Panc1 (cell line): ENCODE measurements at regions not wholly inside any gene's neighbourhood (a gene's known extent, or its start where the extent isn't known, plus 50 kb on each side); places are given as distances from the start of the nearest gene placed in this dataset.
"Not testable (repeated sequence)": the region's sequence is repeated elsewhere in the genome, so short reads cannot be mapped to it uniquely, and the experiment has no call there.

Experiments
- CTCF ChIP-seq: fragments of 450-650 bp; IDR thresholded peaks from 2 replicates; pipeline ENCODE4 v1.5.1; 2017; ENCODE audit warnings: mild to moderate bottlenecking
- POLR2AphosphoS5 ChIP-seq: IDR thresholded peaks from 2 replicates; pipeline ENCODE4 v1.6.1; 2012; ENCODE audit warnings: mild to moderate bottlenecking, low read depth, low read length, moderate library complexity
- SIN3A ChIP-seq: IDR thresholded peaks from 2 replicates; pipeline ENCODE4 v1.6.1; 2012; ENCODE audit warnings: low read depth, mild to moderate bottlenecking, low read length, moderate library complexity, borderline replicate concordance; ENCODE audit not compliant: insufficient read depth

- not testable (repeated sequence) for TF ChIP-seq CTCF, POLR2AphosphoS5, SIN3A
Observed at GRCh38 chr6:74468552-74468951, 737.3 kb downstream of the COL12A1 start.
